Parathyroid adenoma (tissue), 2 donors: ENCODE measurements at regions not wholly inside any gene's neighbourhood (a gene's known extent, or its start where the extent isn't known, plus 50 kb on each side); places are given as distances from the start of the nearest gene placed in this dataset.

Experiments used
- H2AFZ ChIP-seq: fragments of 300-600 bp; sonication (generic); one replicate; pipeline ENCODE4 v1.7.0; 2017; ENCODE audit warnings: antibody characterized with exemption, mild to moderate bottlenecking
- H3K27ac ChIP-seq: fragments of 300-600 bp; sonication (generic); one replicate; pipeline ENCODE4 v1.7.0; 2017
- H3K27me3 ChIP-seq: fragments of 300-600 bp; sonication (generic); one replicate; pipeline ENCODE4 v1.7.0; 2017; ENCODE audit warnings: low read length; ENCODE audit not compliant: control insufficient read depth, insufficient read depth
- H3K36me3 ChIP-seq: fragments of 300-600 bp; sonication (generic); one replicate; pipeline ENCODE4 v1.7.0; 2017; ENCODE audit warnings: low read length; ENCODE audit not compliant: control insufficient read depth, insufficient read depth
- H3K4me1 ChIP-seq: fragments of 300-600 bp; sonication (generic); one replicate; pipeline ENCODE4 v1.7.0; 2017; ENCODE audit warnings: control low read depth
- H3K4me2 ChIP-seq: fragments of 300-600 bp; sonication (generic); one replicate; pipeline ENCODE4 v1.7.0; 2017; ENCODE audit warnings: low read length
- H3K4me3 ChIP-seq: fragments of 300-600 bp; sonication (generic); one replicate; pipeline ENCODE4 v1.7.0; 2017; ENCODE audit warnings: low read depth, low read length
- H3K79me2 ChIP-seq: fragments of 300-600 bp; sonication (generic); one replicate; pipeline ENCODE4 v1.7.0; 2017; ENCODE audit warnings: control low read depth
- H3K9ac ChIP-seq: fragments of 300-600 bp; sonication (generic); one replicate; pipeline ENCODE4 v1.7.0; 2017; ENCODE audit warnings: mild to moderate bottlenecking
- H3K9me3 ChIP-seq: fragments of 300-600 bp; sonication (generic); one replicate; pipeline ENCODE4 v1.7.0; 2017; ENCODE audit warnings: low read length; ENCODE audit not compliant: control insufficient read depth
- TF ChIP-seq, protein P1 (sequence below): fragments of 300-600 bp; sonication (generic); IDR thresholded peaks from one replicate; pipeline ENCODE4 v1.7.0; 2017; ENCODE audit warnings: antibody characterized with exemption, mild to moderate bottlenecking
- donor health status: primary hyperparathyroidism.

DNA sequence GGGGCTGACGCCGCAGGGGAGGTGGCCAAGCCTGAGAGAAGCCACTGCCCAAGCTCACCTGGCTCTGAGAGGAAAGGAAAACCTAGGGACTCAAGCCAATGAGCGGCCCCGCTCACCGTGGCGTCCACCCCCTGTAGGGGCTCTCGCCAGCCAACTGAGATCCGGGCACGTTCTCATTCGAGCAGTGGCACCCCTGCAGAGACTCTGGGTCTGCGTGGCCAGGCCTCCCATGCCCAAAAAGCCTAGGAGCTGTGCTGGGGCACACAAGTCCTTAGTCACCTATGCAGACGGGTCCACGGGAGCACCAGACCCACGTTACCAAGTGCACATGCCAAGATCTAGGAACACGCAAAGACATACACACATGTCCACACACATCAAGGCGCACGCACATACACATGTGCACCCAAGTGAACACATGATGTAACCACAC is 106.2 kb downstream of the NCOR2 start:
- TF ChIP-seq, protein P1, sequence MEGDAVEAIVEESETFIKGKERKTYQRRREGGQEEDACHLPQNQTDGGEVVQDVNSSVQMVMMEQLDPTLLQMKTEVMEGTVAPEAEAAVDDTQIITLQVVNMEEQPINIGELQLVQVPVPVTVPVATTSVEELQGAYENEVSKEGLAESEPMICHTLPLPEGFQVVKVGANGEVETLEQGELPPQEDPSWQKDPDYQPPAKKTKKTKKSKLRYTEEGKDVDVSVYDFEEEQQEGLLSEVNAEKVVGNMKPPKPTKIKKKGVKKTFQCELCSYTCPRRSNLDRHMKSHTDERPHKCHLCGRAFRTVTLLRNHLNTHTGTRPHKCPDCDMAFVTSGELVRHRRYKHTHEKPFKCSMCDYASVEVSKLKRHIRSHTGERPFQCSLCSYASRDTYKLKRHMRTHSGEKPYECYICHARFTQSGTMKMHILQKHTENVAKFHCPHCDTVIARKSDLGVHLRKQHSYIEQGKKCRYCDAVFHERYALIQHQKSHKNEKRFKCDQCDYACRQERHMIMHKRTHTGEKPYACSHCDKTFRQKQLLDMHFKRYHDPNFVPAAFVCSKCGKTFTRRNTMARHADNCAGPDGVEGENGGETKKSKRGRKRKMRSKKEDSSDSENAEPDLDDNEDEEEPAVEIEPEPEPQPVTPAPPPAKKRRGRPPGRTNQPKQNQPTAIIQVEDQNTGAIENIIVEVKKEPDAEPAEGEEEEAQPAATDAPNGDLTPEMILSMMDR, result no peak
- H2AFZ ChIP-seq, result no peak overlapping the region
- no peak overlapping the region for H3K9ac ChIP-seq
- H3K4me3 ChIP-seq, result no peak overlapping the region
- H3K79me2 ChIP-seq, result peaks cover 28% of the 10 kb centered on the region
- H3K27me3 ChIP-seq, result no peaks in the 10 kb centered on the region
- no peak overlapping the region for H3K27ac ChIP-seq
- no peaks in the 10 kb centered on the region for H3K9me3 ChIP-seq
- H3K4me1 ChIP-seq, result no peaks in the 10 kb centered on the region
- no peaks in the 10 kb centered on the region for H3K36me3 ChIP-seq
- H3K4me2 ChIP-seq, result no peak overlapping the region

DNA sequence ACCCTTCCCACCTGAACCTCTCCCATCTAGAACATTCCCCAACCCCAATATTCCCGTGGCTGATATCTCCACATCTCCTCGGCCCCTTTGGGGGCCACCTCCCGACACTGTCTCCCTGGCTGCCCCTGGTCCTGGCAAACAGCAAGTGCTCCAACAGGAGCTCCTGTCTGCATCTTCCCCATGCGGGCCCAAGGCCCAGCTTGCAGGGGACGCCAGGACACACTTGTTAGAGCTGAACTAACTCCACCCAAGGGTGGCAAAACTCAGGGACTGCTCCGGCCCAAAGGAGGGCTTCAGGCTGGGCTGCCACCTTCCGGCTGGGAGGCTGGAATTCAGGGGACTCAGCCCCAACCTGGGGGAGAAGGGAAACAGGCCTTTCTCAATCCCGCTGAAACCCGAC is 106.6 kb downstream of the NCOR2 start:
- H3K79me2 ChIP-seq, result peaks cover 28% of the 10 kb centered on the region
- H3K4me2 ChIP-seq, result no peak overlapping the region
- H3K9me3 ChIP-seq, result no peaks in the 10 kb centered on the region
- no peaks in the 10 kb centered on the region for H3K4me1 ChIP-seq
- no peak overlapping the region for H3K27ac ChIP-seq
- no peak overlapping the region for H2AFZ ChIP-seq
- no peak overlapping the region for H3K4me3 ChIP-seq
- TF ChIP-seq, protein P1, result no peak
- H3K9ac ChIP-seq, result no peak overlapping the region
- no peaks in the 10 kb centered on the region for H3K36me3 ChIP-seq
- no peaks in the 10 kb centered on the region for H3K27me3 ChIP-seq

DNA sequence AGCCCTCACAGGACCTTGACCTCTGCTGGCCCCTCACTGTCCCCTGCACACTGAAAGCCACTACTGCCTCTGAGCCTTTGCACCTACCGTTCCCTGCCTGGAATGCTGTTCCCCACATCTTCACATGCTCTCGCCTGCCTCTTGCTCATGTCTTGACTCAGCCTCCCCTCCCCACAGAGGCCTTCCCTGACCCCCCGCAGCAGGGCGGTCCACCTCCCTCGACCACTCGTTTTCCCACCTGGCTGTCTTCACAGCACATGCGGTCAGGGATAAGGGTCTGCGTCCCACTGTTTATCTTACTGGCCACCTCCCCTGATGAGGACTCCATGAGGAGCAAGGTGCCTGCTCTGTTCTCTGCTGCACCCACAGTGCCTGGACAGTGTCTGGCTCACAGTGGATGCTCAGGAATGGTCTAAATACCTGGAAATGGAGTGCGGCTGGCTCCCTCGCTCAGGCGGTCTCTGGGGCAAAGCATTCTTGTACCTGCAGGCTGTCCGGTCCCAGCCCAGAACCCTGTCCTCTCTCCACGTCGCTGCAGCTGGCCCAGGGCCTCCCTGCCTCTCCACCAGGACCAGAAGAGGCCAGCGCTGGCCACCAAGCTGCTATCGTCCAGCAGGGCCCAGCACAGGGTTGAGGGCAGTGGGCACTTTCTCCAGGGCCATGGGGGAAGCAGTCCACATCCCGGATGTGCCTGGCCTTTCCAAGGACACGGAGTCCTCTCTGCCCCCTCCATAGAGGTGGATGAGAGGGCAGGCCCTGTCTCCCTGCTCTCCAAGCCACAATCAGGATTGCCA is 107.4 kb downstream of the NCOR2 start:
- no peak overlapping the region for H3K4me2 ChIP-seq
- no peaks in the 10 kb centered on the region for H3K9me3 ChIP-seq
- H3K27me3 ChIP-seq, result no peaks in the 10 kb centered on the region
- H2AFZ ChIP-seq, result no peak overlapping the region
- H3K4me1 ChIP-seq, result no peaks in the 10 kb centered on the region
- H3K9ac ChIP-seq, result no peak overlapping the region
- H3K36me3 ChIP-seq, result no peaks in the 10 kb centered on the region
- no peak overlapping the region for H3K4me3 ChIP-seq
- peaks cover 20% of the 10 kb centered on the region for H3K79me2 ChIP-seq
- TF ChIP-seq, protein P1, result no peak
- no peak overlapping the region for H3K27ac ChIP-seq

DNA sequence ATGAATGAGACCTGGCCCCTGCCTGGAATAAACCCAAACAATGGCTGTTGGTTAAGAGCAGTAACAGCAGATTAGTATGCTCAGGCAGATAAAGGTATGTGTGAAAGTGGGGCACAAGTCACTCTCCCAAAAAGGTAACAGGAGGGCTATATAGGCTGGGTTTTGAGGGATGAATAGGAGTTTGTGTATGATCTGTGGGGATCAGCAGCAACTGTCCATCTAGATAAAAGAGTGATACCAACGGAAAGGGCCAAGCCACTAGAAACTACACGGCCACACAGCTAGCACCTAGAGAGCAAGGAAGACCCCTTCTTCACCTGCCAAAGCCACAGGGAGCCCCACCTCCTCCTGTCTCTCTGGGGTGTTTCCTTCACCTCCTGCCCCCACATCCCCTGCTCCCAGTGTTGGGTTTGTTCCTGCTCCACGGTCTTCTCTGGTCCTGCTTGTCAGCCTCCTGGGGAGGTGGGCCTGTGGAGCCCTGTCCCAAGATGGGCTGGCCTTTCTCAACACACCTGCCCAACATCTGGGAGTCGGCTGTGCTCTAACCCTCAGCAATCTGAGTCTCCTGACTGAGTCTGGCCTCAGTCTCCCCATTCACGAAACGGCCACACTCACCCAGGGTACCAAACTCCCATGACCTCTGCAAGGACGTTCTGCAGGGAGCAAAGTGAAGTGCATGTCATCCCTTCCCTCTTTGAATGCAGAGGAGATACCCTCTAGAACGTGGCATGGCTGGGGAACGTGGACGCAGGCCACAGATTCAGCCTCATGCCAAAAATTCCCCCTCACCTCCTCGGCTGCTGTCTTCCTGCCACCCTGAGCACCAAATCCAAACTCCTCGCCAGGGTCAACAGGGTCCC is 108.2 kb downstream of the NCOR2 start:
- Histone ChIP-seq H3K9ac (no peak overlapping the region), H2AFZ (no peak overlapping the region), H3K79me2 (peaks cover 16% of the 10 kb centered on the region), H3K9me3 (no peaks in the 10 kb centered on the region), H3K27ac (no peak overlapping the region), H3K4me1 (no peaks in the 10 kb centered on the region), H3K36me3 (no peaks in the 10 kb centered on the region), H3K4me2 (no peak overlapping the region), H3K27me3 (no peaks in the 10 kb centered on the region), H3K4me3 (no peak overlapping the region)
- TF ChIP-seq, protein P1, result no peak
